Skeletal muscle tissue (tissue), 3 donors: ENCODE measurements at regions not wholly inside any gene's neighbourhood (a gene's known extent, or its start where the extent isn't known, plus 50 kb on each side); places are given as distances from the start of the nearest gene placed in this dataset.
"Not testable (repeated sequence)": the region's sequence is repeated elsewhere in the genome, so short reads cannot be mapped to it uniquely, and the experiment has no call there.

Experiments
- H3K27ac ChIP-seq: one replicate; pipeline ENCODE4 v1.7.0; 2013; ENCODE audit warnings: mild to moderate bottlenecking, low read depth, low read length, inconsistent platforms
- H3K27me3 ChIP-seq, 3 donors: one replicate each; pipeline ENCODE4 v1.7.0; 2013; ENCODE audit warnings: low read length in 3 of 3; ENCODE audit not compliant: control insufficient read depth in 3 of 3, insufficient read depth in 3 of 3
- H3K36me3 ChIP-seq, 3 donors: one replicate each; pipeline ENCODE4 v1.7.0; 2013; ENCODE audit warnings: low read length in 3 of 3; ENCODE audit not compliant: control insufficient read depth in 3 of 3, insufficient read depth in 3 of 3
- H3K4me1 ChIP-seq, 3 donors: one replicate each; pipeline ENCODE4 v1.7.0; 2013; ENCODE audit warnings: low read length in 3 of 3, mild to moderate bottlenecking in 3 of 3; ENCODE audit not compliant: control insufficient read depth in 3 of 3, insufficient read depth in 3 of 3
- H3K4me3 ChIP-seq, 3 donors: one replicate each; pipeline ENCODE4 v1.7.0; 2013; ENCODE audit warnings: low read length in 3 of 3
- H3K9ac ChIP-seq, 3 donors: one replicate each; pipeline ENCODE4 v1.7.0; 2013; ENCODE audit warnings: low read length in 3 of 3, mild to moderate bottlenecking in 3 of 3, moderate library complexity in 2 of 3, low read depth in 1 of 3
- H3K9me3 ChIP-seq, 3 donors: one replicate each; pipeline ENCODE4 v1.7.0; 2013; ENCODE audit warnings: low read length in 3 of 3; ENCODE audit not compliant: control insufficient read depth in 3 of 3
- donor health status: Osteomylitis.

DNA sequence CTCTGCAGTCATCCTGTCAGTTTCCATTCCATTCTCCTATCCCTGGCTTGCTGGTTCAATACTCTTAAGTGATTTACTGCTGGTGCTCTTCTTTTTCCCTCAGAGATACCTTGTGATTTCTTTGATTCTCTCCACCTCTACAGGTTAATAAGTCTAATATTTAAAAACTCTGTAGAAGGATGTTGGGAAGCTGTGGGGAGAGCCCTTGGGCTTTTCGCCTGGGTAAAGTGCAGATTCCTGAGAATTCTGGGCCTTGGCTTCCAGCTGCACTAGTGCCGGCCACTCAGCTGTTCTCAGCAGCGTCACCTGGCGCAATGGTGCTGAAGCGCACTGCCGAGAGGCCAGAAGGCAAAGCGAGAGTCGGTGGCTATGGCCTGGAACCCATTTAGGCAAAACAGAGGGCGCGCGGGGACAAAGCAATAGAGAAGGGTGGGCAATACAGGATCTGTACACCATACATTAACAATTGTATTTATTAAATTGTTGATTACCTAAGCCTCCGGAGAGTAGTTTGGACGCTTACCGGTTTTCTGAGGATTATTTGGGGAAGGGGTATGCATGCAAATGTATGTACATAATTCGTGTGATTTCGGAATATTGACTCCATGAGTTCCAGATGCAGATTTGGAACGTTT, 130.3 kb downstream of the PPIAL4A start:
- not testable (repeated sequence) for H3K36me3 ChIP-seq, H3K4me1 ChIP-seq, H3K9ac ChIP-seq, H3K27ac ChIP-seq, H3K9me3 ChIP-seq, H3K27me3 ChIP-seq, H3K4me3 ChIP-seq

DNA sequence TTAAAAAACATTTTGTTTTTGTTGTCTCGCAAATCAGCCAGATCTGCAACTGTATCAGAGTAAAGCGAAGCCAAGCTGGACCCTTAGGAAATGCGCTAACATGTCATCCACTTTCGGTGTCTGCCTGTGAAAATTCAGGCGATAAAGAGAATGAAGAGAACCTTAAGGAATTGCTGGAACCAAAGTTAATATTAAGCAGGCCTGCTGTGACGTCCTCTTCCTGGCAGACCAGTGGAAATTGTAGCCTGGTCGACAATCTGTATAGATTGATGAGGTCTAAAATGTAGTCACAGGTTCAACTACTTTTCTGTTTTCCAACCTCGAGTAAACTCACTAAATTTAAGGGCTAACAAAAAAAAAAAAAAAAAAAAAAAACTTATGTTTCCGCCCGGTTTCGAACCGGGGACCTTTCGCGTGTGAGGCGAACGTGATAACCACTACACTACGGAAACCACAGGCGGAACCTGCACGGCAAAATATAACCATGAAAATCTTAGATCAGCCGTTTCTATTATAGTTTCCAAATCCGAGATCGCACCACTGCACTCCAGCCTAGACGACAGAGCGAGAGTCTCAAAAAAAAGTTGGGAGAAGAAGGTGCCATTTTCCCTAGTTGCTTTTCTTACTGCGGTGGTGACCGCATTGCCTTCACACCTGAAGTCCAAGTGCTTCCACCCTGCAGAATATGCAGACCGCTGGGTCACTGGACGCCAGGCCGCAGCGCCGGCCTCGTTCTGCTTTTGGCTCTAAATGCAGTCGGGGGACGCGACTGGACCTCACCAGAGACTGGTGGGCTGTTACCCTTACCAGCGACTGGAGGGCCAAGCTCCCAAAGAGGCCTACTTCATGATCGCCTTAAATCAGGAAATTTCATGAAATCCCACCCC, 131.0 kb downstream of the PPIAL4A start:
- not testable (repeated sequence) for H3K9me3 ChIP-seq, H3K27me3 ChIP-seq, H3K4me3 ChIP-seq, H3K9ac ChIP-seq, H3K27ac ChIP-seq, H3K36me3 ChIP-seq, H3K4me1 ChIP-seq

DNA sequence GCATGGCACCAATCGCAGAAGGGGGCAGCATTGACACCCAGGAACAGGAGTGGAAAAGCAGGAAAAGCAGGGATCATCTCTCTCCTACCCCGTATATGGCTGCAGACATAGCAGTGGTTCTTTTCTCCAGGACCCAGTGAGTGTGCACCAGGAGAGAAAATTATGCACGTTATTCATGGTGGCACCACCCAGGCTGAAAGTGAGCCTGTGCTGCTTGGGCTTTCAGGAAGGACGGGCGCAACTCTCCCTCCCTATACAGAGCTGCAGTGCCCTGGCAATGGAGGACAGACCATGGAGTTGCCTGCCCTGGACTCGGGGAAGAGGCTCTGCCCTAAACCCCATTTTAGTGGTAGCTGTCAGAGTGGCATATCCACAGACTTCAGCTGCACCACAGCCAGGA, 132.1 kb downstream of the PPIAL4A start:
- H3K36me3 ChIP-seq = not testable (repeated sequence)

DNA sequence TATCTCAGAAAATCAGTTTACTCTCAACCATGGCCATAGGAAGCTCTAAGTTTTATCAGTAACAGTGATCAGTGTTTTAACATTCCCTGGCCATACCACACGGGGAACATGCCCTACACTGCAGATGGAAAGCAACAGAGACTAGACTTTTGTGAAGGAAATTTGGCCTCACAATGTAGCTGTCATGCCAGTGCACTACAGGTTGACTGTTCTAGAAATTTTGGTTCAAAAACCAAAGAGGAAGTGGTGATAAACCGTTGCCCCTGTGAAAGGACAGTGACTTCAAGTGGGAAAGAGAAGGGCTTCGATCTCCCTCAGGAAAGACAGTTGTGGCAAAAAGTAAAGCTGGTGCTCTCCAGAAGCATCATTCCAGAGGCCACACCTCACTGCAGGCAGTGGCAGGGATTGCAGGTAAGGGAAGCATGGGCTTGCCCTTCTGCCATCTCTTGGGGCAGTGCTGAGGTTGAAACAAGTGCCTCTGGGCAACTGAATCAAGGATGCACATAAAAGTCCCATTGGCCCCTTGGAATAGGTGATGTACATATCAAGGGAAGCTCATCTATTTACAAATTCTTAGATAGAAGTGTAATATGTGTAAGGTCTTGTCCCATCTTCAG, 143.4 kb downstream of the PPIAL4A start:
- H3K27ac ChIP-seq, H3K27me3 ChIP-seq, H3K9ac ChIP-seq, H3K4me3 ChIP-seq, H3K36me3 ChIP-seq, H3K4me1 ChIP-seq, H3K9me3 ChIP-seq: not testable (repeated sequence)

More for the DNA sequence above, 132.1 kb downstream of the PPIAL4A start:
- not testable (repeated sequence) for H3K4me3 ChIP-seq, H3K27me3 ChIP-seq, H3K9ac ChIP-seq, H3K4me1 ChIP-seq, H3K9me3 ChIP-seq, H3K27ac ChIP-seq

DNA sequence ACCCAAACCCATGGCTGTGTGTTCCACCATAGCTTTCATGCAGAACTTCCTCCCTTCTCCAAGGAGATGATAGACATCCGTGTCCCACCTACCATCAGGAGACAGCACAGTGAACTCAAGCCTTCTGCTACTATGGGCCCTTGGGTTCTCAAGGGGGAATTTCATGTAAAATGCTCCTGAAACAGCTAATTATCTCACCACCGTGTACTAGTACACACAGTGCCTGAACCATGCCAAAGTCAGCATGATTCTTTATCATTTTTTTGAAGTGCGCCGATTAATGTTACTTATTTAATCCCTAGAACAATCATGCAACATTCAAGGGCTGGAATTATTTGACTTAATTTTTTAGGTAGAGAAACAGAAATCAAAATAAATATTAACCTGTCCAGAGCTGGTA, 147.2 kb downstream of the PPIAL4A start:
- not testable (repeated sequence) for H3K36me3 ChIP-seq, H3K4me3 ChIP-seq, H3K4me1 ChIP-seq, H3K9ac ChIP-seq, H3K27ac ChIP-seq, H3K27me3 ChIP-seq, H3K9me3 ChIP-seq

DNA sequence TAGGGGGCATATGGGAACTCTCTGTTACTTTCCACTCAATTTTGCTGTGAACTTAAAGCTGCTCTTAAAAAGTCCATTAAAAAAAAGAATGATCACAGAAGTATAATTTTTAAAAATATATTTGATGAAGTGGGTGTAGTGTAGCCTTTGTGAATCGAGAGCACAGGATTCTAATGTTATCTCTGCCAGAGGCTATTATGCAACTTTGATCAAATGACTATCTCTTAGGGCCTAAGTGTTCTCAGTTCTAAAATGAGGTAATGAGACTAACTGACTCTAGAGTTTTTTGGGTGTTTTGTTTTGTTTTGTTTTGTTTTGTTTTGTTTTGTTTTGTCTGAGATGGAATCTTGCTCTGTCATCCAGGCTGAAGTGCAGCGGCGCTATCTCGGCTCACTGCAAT, 143.2 kb downstream of the FAM72B start:
- H3K27me3 ChIP-seq, H3K27ac ChIP-seq, H3K4me1 ChIP-seq, H3K9ac ChIP-seq, H3K36me3 ChIP-seq, H3K4me3 ChIP-seq, H3K9me3 ChIP-seq: not testable (repeated sequence)

DNA sequence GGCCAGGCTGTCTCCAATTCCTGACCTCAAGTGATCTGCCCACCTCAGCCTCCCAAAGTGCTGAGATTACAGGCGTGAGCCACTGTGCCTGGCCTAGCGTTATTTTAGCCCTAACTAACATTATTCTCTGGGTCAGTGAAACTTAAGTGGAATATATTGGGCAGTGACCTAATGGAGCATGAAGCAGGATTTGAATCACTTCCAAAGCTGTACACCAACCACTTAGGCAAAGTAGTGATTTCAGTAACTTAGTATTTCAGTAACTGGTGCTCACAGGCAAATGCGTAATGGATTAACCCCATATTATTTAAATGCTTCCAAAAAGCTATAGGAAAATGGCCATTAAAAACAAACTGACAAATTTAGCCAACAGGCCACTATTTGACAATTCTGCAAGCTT, 142.6 kb downstream of the FAM72B start:
- H3K9ac ChIP-seq, H3K9me3 ChIP-seq: not testable (repeated sequence)

DNA sequence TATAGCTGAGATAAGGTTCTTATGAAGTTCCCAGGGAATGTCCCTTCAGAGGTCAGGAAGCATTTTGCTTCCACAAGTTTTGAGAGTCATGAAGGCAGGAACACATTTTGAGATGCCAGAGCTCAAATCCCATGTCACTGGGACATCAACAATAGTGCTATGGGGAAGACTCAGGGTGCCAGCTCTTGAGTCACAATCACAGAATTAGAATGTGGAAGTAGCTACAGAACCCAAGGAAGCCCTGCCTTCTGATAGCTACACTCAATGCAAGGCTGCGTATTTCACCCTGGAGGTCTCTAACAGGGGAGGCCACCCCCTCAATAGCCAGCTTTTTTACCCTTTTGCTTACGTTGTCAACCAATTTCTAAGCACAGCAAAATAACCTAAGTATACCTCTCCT, 141.3 kb downstream of the FAM72B start:
- H3K27ac ChIP-seq = not testable (repeated sequence)

More for the DNA sequence above, 142.6 kb downstream of the FAM72B start:
- H3K36me3 ChIP-seq, H3K27ac ChIP-seq, H3K27me3 ChIP-seq, H3K4me3 ChIP-seq, H3K4me1 ChIP-seq: not testable (repeated sequence)

DNA sequence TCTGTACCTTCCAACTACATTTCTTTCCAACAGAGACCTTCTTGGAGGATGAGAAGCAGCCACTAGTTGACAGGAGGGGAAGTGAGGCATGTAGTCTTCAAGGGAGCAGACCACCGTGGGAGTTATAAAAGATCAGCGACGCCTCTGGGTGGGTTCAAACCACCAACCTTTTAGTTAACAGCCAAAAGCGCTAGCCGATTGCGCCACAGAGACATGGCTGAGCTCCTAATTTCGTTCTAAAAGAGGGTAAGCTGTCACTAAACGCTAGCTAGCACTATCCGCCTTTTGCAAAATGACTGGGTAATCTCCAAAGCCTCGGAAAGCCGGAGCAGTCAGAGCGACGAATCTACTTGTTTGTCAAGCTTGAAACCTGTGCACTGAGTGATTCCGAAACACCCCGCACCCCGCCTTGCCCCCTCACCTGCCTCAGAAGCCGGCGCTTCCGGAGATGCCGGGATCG, 135.8 kb downstream of the FAM72B start:
- not testable (repeated sequence) for H3K27ac ChIP-seq, H3K4me3 ChIP-seq, H3K4me1 ChIP-seq, H3K9ac ChIP-seq, H3K27me3 ChIP-seq, H3K9me3 ChIP-seq, H3K36me3 ChIP-seq

More for the DNA sequence above, 141.3 kb downstream of the FAM72B start:
- not testable (repeated sequence) for H3K9ac ChIP-seq, H3K27me3 ChIP-seq, H3K9me3 ChIP-seq, H3K36me3 ChIP-seq, H3K4me3 ChIP-seq, H3K4me1 ChIP-seq

DNA sequence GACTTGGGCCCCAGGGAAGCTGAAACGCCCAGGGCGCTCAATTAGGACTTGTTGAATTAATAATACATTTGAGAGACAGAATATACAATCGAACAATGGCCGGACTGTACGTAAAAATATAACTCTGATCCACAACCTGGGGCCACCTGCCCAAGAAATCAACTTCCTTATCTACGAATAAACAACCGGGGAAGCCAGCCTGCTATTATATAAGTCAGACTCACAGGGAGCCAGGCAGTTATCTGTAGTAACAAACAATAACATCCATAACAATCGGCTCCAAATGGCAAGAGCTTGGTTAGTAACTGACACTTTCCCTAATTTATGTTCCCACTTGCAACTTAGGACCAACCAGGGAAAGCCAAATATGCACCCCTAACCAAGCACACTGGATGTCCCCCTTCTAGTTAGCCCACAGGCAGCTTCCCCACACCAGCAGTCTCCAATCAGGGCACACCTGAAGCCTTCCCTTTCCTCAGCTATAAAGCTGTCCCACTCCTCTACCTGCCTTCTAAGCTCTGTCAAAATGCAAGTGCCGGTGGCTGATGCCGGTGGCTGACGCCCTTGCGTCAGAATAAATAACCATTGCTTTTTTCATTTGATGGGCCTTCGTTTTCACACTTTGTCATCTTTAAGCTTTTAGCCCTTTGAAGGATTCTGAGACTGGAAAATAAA, 135.2 kb downstream of the FAM72B start:
- not testable (repeated sequence) for H3K27me3 ChIP-seq, H3K27ac ChIP-seq, H3K9me3 ChIP-seq, H3K4me1 ChIP-seq, H3K4me3 ChIP-seq, H3K36me3 ChIP-seq, H3K9ac ChIP-seq
